GM18499 (cell line): ENCODE measurements at regions not wholly inside any gene's neighbourhood (a gene's known extent, or its start where the extent isn't known, plus 50 kb on each side); places are given as distances from the start of the nearest gene placed in this dataset.

ENCODE experiments used
- ATAC-seq: cut with Tn5 transposase; IDR thresholded peaks from one replicate; pipeline ENCODE4 v1.9.1; 2021; ENCODE audit warnings: moderate number of reproducible peaks; ENCODE audit not compliant: insufficient read depth, unreplicated experiment

GRCh38 chrX:110430293-110431076 is 71.8 kb downstream of the RTL9 start:
- no peak for ATAC-seq

- no peak for ATAC-seq
Observed at GRCh38 chrX:110432091-110432905, 73.7 kb downstream of the RTL9 start.

GRCh38 chrX:110432906-110433215 is 74.2 kb downstream of the RTL9 start:
- ATAC-seq = no peak

- ATAC-seq = no peak
Observed at GRCh38 chrX:110435196-110435595, 76.5 kb downstream of the RTL9 start.

GRCh38 chrX:110436523-110436922 is 77.9 kb downstream of the RTL9 start:
- no peak for ATAC-seq

GRCh38 chrX:110437686-110438085 is 79.0 kb downstream of the RTL9 start:
- no peak for ATAC-seq

- no peak for ATAC-seq
Observed at GRCh38 chrX:110440016-110440805, 81.6 kb downstream of the RTL9 start.

GRCh38 chrX:110442635-110443034 is 84.0 kb downstream of the RTL9 start:
- no peak for ATAC-seq

- no peak for ATAC-seq
Observed at GRCh38 chrX:110444996-110445395, 86.3 kb downstream of the RTL9 start.

GRCh38 chrX:110448459-110448858 is 89.8 kb downstream of the RTL9 start:
- ATAC-seq = no peak

GRCh38 chrX:110449312-110449711 is 90.7 kb downstream of the RTL9 start:
- no peak for ATAC-seq

GRCh38 chrX:110450050-110450449 is 91.4 kb downstream of the RTL9 start:
- peak; percentile 94 for ATAC-seq

GRCh38 chrX:110454336-110454735 is 95.7 kb downstream of the RTL9 start:
- ATAC-seq = no peak

- no peak for ATAC-seq
Observed at GRCh38 chrX:110462957-110463356, 104.3 kb downstream of the RTL9 start.

- ATAC-seq = no peak
Observed at GRCh38 chrX:110466790-110467189, 108.1 kb downstream of the RTL9 start.

- ATAC-seq = no peak
Observed at GRCh38 chrX:110472265-110472664, 113.6 kb downstream of the RTL9 start.

GRCh38 chrX:110477593-110478228 is 119.1 kb downstream of the RTL9 start:
- no peak for ATAC-seq

GRCh38 chrX:110491846-110492620 is 133.4 kb downstream of the RTL9 start:
- ATAC-seq = no peak

GRCh38 chrX:110504947-110505346 is 146.3 kb downstream of the RTL9 start:
- ATAC-seq = no peak
